Thymus (tissue), 11 donors: ENCODE measurements at regions not wholly inside any gene's neighbourhood (a gene's known extent, or its start where the extent isn't known, plus 50 kb on each side); places are given as distances from the start of the nearest gene placed in this dataset.
"Not testable (repeated sequence)": the region's sequence is repeated elsewhere in the genome, so short reads cannot be mapped to it uniquely, and the experiment has no call there.

Experiments used
- DNase-seq, 9 donors: peaks; one replicate each; pipeline ENCODE4 v3.0.0-alpha.2; 2013; ENCODE audit warnings: low spot score in 9 of 9, low read depth in 6 of 9, missing footprints in 1 of 9
- H3K27ac ChIP-seq, 2 donors: one replicate each; pipeline ENCODE4 v1.5.1; 2013; ENCODE audit warnings: control low read depth in 1 of 2, low read depth in 1 of 2, low read length in 1 of 2, mild to moderate bottlenecking in 1 of 2, moderate library complexity in 1 of 2
- H3K27me3 ChIP-seq, 2 donors: one replicate each; pipeline ENCODE4 v1.5.1; 2013; ENCODE audit warnings: low read length in 1 of 2; ENCODE audit not compliant: control insufficient read depth in 2 of 2, insufficient read depth in 1 of 2
- H3K36me3 ChIP-seq, 2 donors: one replicate each; pipeline ENCODE4 v1.5.1; 2013; ENCODE audit warnings: low read length in 1 of 2, mild to moderate bottlenecking in 1 of 2, moderate library complexity in 1 of 2; ENCODE audit not compliant: control insufficient read depth in 2 of 2, insufficient read depth in 2 of 2
- H3K4me1 ChIP-seq, 2 donors: one replicate each; pipeline ENCODE4 v1.5.1; 2013; ENCODE audit warnings: low read length in 2 of 2; ENCODE audit not compliant: control insufficient read depth in 2 of 2, insufficient read depth in 2 of 2
- H3K4me3 ChIP-seq, 2 donors: one replicate each; pipeline ENCODE4 v1.5.1; 2013; ENCODE audit warnings: low read length in 2 of 2, control low read depth in 1 of 2, mild to moderate bottlenecking in 1 of 2
- H3K9me3 ChIP-seq, 2 donors: one replicate each; pipeline ENCODE4 v1.5.1; 2013; ENCODE audit warnings: low read length in 1 of 2, mild to moderate bottlenecking in 1 of 2; ENCODE audit not compliant: control insufficient read depth in 2 of 2, insufficient read depth in 1 of 2
- WGBS: extraction: QIAGEN DNeasy Blood & Tissue Kit; methylation state at CpG from one replicate; pipeline ENCODE4 v1.1.7; 2013; 5-methylcytosine and 5-hydroxymethylcytosine counted together
- donor health status: healthy.

DNA sequence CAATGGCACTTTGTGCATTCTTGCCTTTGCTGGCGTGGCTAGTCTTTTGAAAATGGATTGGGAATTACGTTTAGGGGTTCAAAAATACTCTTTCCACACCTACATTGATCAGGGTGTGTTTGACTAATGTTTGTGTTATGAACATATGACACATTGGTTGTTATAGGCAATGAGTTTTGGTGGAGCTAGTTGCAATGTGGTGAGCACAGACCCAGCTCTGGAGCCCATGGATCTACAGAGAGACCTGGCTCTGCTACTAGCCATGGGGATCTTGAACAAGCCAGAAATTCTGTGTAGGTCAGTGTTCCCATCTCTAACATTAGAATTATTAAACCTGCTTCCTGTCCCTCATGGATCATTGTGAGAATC, 222.4 kb upstream of the UBL3 start:
- Histone ChIP-seq H3K4me3 (no peak overlapping the region), H3K27ac (no peak overlapping the region), H3K9me3 (no peaks in the 10 kb centered on the region), H3K4me1 (no peaks in the 10 kb centered on the region), H3K36me3 (no peaks in the 10 kb centered on the region), H3K27me3 (no peaks in the 10 kb centered on the region)
- WGBS, result 93% methylated on average over 2 of the region's 2 CpGs
- no peak for DNase-seq

DNA sequence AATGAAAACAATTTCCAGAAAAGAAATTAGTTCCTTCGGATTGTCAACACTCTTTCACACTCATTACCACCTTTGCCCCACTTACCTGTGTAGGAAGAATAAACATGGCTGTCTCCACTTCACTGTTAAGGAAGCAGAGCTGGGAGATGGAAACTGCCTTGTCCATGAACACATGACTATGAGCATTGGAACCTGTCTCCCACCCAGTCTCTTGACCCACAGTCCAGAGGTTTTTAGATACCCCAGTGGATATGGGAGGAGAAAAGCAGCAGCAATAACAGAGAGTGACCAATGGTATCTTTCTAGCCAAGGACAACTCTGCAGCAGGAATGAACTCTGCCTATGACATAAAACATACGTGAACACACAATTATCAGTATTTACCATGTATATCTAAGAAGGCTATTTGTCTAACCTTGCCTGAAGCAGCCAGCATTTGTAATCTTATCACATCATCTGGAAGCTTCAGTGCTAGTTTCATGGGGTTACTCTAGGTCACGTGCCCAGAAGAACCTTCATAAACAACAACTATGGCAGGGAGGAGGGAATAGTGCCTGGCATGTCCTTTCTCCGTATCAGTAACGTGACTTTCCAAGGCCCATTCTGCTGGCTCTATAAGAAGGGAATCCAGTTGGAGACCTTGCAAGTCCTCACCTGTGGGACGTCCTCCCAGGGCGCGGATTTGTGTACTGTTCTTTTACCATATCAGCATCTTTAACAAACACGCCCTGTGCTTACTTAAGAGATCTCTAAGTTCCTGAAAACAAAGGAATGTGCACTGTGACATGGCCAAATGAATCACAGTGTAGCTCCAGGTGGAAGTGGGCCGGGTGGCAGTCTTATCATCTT, 221.8 kb upstream of the UBL3 start:
- Histone ChIP-seq H3K36me3 (no peaks in the 10 kb centered on the region), H3K4me1 (no peaks in the 10 kb centered on the region), H3K27ac (no peak overlapping the region), H3K27me3 (no peaks in the 10 kb centered on the region), H3K9me3 (no peaks in the 10 kb centered on the region), H3K4me3 (no peak overlapping the region)
- DNase-seq, result no peak
- WGBS, result 96% methylated on average over 10 of the region's 10 CpGs

- WGBS, result 98% methylated on average over 4 of the region's 4 CpGs
These were observed 214.8 kb upstream of the UBL3 start for GRCh38 chr13:30065181-30065580.

GRCh38 chr13:30063892-30064291, 213.5 kb upstream of the UBL3 start:
- no peak overlapping the region for H3K4me3 ChIP-seq
- H3K36me3 ChIP-seq, result no peaks in the 10 kb centered on the region
- no peaks in the 10 kb centered on the region for H3K27me3 ChIP-seq
- H3K4me1 ChIP-seq, result no peaks in the 10 kb centered on the region
- no peak overlapping the region for H3K27ac ChIP-seq
- 95% methylated on average over 3 of the region's 3 CpGs for WGBS
- H3K9me3 ChIP-seq, result no peaks in the 10 kb centered on the region
- no peak for DNase-seq

More at GRCh38 chr13:30065181-30065580, 214.8 kb upstream of the UBL3 start:
- Histone ChIP-seq H3K4me3 (no peak overlapping the region), H3K36me3 (no peaks in the 10 kb centered on the region), H3K27me3 (no peaks in the 10 kb centered on the region), H3K9me3 (no peaks in the 10 kb centered on the region), H3K4me1 (no peaks in the 10 kb centered on the region), H3K27ac (no peak overlapping the region)
- no peak for DNase-seq

GRCh38 chr13:30061217-30061616, 210.8 kb upstream of the UBL3 start:
- WGBS, result 96% methylated on average over 4 of the region's 4 CpGs
- no peaks in the 10 kb centered on the region for H3K27me3 ChIP-seq

DNA sequence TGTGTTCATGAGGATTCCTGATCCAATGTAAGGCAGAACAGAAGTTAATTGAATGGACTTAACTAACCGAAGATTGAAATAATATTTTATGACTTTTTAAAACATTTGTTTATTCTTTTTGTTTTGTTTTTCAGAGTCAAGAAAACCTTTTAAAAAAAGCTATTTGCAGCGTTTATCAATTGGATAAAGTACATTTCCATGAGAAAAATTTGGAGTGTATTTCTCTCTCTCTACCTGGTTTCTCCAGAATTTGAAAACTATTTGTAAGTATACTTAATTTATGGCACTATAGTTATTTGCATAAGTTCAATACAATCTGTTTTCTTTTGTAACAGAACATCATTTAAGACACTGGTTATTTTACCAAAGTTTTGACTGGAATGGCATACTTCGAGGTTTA, 208.0 kb upstream of the UBL3 start:
- no peak for DNase-seq
- H3K4me1 ChIP-seq, result no peaks in the 10 kb centered on the region
- WGBS, result 98% methylated on average over 3 of the region's 3 CpGs

More at GRCh38 chr13:30061217-30061616, 210.8 kb upstream of the UBL3 start:
- Histone ChIP-seq H3K9me3 (no peaks in the 10 kb centered on the region), H3K27ac (no peak overlapping the region), H3K36me3 (no peaks in the 10 kb centered on the region), H3K4me1 (no peaks in the 10 kb centered on the region), H3K4me3 (no peak overlapping the region)
- DNase-seq, result no peak

DNA sequence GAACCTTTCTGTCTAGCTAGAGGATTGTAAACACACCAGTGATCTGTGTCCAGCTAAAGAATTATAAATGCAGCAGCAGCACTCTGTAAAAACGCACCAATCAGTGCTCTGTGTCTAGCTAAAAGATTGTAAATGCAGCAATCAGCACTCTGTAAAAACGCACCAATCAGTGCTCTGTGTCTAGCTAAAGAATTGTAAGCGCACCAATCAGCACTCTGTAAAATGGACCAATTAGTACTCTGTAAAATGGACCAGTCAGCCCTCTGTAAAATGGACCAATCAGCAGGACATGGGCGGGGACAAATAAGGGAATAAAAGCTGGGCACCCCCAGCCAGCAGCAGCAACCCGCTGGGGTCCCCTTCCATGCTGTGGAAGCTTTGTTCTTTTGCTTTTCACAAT, 204.1 kb upstream of the UBL3 start:
- H3K9me3 ChIP-seq, H3K36me3 ChIP-seq, DNase-seq, H3K27ac ChIP-seq, H3K27me3 ChIP-seq, H3K4me3 ChIP-seq: not testable (repeated sequence)
- 69% methylated on average over 5 of the region's 5 CpGs for WGBS
- peaks cover 4 to 14% of the 10 kb centered on the region in 2 donors for H3K4me1 ChIP-seq

More for the DNA sequence above, 208.0 kb upstream of the UBL3 start:
- Histone ChIP-seq H3K4me3 (no peak overlapping the region), H3K36me3 (no peaks in the 10 kb centered on the region), H3K27ac (no peak overlapping the region), H3K27me3 (no peaks in the 10 kb centered on the region), H3K9me3 (no peaks in the 10 kb centered on the region)

DNA sequence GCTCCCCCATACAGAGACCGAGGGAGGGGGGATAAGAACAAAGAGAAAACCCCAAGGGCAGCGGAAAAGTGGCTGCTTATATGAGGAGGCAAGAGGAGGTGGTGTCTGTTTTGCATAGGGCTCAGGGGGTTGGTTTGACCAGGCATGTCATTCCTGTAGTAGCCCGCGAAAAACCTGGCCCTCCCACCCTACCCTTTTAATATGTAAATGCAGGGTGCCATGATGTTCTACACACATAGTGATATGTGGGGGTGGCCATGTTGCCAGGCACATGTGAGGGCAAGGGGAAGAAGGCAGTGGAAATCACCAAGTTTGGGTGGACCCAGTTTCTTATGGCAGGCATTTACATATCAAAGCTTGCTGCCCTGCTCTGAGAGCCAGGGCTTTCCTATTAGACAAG, 203.5 kb upstream of the UBL3 start:
- Histone ChIP-seq H3K4me1 (peaks cover 4 to 14% of the 10 kb centered on the region in 2 donors), H3K9me3 (no peaks in the 10 kb centered on the region), H3K36me3 (no peaks in the 10 kb centered on the region), H3K4me3 (no peak overlapping the region), H3K27me3 (no peaks in the 10 kb centered on the region), H3K27ac (no peak overlapping the region)
- DNase-seq, result no peak
- 93% methylated on average over 4 of the region's 4 CpGs for WGBS

- peaks cover 4 to 14% of the 10 kb centered on the region in 2 donors for H3K4me1 ChIP-seq
- no peaks in the 10 kb centered on the region for H3K36me3 ChIP-seq
- no peaks in the 10 kb centered on the region for H3K27me3 ChIP-seq
- peak overlapping the region; percentile 8 to 64 for H3K27ac ChIP-seq
- no peaks in the 10 kb centered on the region for H3K9me3 ChIP-seq
- WGBS, result 35% methylated on average over 7 of the region's 7 CpGs
- DNase-seq, result peak in 8 of 9 donors; percentile 11 to 63 (median 26)
- H3K4me3 ChIP-seq, result peak overlapping the region in 1 of 2 donors; percentile 11
These were observed 201.7 kb upstream of the UBL3 start for GRCh38 chr13:30052120-30052519.
